Fibroblast of mammary gland (primary cell): ENCODE measurements at regions not wholly inside any gene's neighbourhood (a gene's known extent, or its start where the extent isn't known, plus 50 kb on each side); places are given as distances from the start of the nearest gene placed in this dataset.

ENCODE experiments used
- DNase-seq: peaks from one replicate; pipeline ENCODE4 v3.0.0-alpha.2; 2010; ENCODE audit warnings: low read depth
- H3K4me3 ChIP-seq: 2 replicates; pipeline ENCODE4 v1.5.1; 2011; ENCODE audit warnings: low read depth, mild to moderate bottlenecking, low read length, moderate library complexity; ENCODE audit not compliant: control insufficient read depth
- CTCF ChIP-seq: conservative IDR thresholded peaks from 2 replicates; pipeline ENCODE4 v1.5.1; 2011; ENCODE audit warnings: low read depth, low read length, inconsistent platforms; ENCODE audit not compliant: control insufficient read depth, insufficient read depth

- no peak for TF ChIP-seq CTCF
These were observed 313.0 kb downstream of the SEC14L1 start for GRCh38 chr17:77453613-77454241.

DNA sequence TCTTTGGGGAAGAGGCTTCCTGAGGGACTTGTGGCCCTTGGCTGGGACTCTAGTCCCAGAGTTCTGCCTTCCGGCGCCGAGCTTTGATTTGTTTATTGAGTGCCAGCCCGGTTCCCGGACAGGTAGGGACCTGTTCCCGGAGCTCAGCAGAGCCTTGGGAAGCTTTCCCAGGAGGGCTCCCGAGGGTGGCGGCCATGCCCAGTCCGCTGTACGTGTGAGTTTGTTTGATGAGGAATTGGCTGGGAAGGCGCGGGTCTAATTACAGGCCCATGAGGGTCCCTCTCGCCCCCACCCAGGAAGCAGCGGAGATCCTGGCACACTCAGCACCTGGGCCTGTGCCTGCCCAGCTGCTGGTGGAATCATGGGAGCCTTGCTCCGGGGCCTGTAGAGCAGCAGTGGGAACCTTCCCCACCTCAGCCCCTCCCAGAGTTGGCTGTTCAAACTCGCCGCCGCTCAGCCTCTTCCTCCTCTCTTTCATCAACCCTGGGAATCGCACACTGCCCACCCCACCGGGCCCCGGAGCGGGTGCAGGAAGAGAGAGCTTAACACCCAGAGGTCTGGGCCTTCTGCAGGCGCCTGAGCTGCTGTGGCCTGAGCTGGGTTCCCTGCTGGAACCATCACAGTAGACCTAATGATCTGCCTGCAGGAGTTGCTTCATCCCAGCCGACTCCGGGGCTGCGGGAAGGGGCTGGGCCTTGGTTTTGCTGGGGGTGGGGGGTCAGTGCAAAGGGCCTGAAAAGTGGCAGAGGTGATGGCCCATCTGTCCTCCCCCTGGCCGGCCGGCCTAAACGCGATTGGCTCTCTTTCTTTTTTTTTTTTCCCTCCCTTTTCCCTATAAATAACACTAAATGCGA is 313.7 kb downstream of the SEC14L1 start:
- DNase-seq = no peak
- no peak for TF ChIP-seq CTCF
- no peak overlapping the region for H3K4me3 ChIP-seq

More at GRCh38 chr17:77453613-77454241, 313.0 kb downstream of the SEC14L1 start:
- H3K4me3 ChIP-seq = no peak overlapping the region
- DNase-seq = no peak

GRCh38 chr17:77455111-77455890 is 314.5 kb downstream of the SEC14L1 start:
- no peak overlapping the region for H3K4me3 ChIP-seq
- peak; percentile 95 for DNase-seq
- no peak for TF ChIP-seq CTCF

- no peak overlapping the region for H3K4me3 ChIP-seq
- no peak for TF ChIP-seq CTCF
- no peak for DNase-seq
These were observed 315.1 kb downstream of the SEC14L1 start for GRCh38 chr17:77455891-77456260.

GRCh38 chr17:77456271-77456950 is 315.6 kb downstream of the SEC14L1 start:
- TF ChIP-seq CTCF = no peak
- H3K4me3 ChIP-seq = no peak overlapping the region
- DNase-seq = no peak

- no peak for TF ChIP-seq CTCF
- no peak for DNase-seq
- H3K4me3 ChIP-seq = no peak overlapping the region
These were observed 316.3 kb downstream of the SEC14L1 start for GRCh38 chr17:77456951-77457548.
